GM18870 (cell line): ENCODE measurements at regions not wholly inside any gene's neighbourhood (a gene's known extent, or its start where the extent isn't known, plus 50 kb on each side); places are given as distances from the start of the nearest gene placed in this dataset.

ENCODE experiments used
- ATAC-seq: cut with Tn5 transposase; IDR thresholded peaks from one replicate; pipeline ENCODE4 v1.9.1; 2021; ENCODE audit warnings: moderate library complexity; ENCODE audit not compliant: unreplicated experiment

DNA sequence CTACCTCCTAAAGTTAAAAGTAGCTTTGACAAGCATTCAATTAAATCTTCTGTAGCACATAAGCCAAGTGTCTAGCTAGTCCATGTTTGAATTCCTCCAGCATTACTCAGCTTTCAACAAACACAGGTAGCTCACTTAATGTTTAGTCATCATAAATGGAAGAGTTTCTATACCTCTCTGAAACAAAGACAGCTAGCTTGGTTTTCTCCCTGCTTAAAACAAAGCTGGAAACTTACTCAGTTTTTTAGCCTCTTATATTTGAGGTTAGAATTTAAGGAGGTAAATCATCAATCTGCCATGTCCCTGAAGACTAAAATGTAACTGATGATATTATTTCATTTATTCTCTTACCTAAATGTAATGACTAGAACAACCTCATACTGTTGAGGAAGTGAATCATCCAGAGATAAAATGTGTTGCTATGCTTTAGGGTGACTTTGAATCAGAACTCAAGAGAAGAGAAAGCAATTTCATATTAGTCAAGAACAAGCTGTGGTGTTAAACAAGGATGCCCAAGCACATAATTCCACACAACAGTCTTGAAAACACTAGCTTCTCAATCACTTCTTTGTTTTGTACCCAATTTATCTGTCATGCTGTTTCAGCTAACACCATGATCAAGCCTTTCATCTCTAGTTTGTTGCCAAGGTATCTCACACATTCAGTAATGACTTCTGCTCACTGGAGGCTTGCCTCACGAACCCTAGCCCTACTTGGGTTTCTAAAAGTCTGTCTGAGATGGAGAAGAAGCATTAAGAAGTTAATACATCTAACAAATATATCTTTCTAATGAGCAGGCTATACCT is 251.9 kb downstream of the EPM2A start:
- no peak for ATAC-seq

DNA sequence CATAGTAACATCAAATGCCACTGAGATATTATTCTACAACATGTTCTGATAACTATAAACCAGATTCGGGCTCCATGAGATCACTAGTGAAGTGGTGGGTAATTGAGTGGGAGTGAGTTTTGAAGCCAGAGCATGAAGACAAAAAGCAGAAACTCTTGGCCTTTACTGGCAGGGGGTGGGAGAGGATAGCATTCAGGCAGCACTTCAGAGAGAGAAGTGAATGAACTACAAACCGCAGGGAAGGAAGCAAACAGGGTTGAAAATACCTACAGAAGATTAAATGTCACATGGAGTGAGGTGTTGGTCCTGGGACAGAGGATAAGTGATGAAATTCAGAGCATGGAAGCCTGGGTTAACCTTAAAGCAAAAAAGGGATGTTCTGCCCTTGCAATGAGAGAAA is 250.0 kb downstream of the EPM2A start:
- no peak for ATAC-seq

DNA sequence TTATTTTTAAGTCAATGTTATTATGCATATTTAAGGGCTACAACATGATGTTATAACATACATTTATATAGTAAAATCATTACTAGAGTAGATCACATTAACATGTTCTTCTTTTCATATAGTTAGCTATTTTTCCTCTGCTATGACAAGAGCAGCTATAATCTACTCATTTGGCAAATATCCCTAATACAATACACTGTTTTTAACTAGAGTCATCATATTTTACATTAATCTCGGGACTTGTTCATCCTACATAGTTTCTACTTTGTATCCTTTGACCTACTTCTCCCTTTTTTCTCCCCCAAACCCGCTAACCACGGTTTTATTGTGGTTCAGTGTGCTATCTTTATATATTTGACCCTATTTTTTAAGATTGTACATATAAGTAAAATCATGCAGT is 249.0 kb downstream of the EPM2A start:
- ATAC-seq, result no peak

DNA sequence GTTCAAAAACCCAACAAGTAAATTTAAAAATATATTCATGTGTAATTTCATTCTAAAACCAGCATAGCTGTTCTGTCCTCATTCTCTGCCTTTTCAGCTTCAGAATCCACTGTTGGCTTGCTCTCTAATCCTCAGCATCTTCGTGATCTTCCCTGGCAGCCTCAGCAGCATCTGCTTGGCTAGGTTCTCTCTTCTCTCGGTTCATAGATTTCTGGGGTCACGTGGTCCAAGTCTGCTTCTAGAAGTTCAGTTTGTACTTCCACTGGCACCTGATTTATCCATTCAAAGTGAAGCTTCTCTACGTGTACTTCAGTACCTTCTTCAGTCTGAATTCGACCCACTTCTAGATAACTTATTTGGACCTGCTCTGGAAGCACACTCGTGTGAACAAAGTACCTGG is 245.7 kb downstream of the EPM2A start:
- no peak for ATAC-seq

DNA sequence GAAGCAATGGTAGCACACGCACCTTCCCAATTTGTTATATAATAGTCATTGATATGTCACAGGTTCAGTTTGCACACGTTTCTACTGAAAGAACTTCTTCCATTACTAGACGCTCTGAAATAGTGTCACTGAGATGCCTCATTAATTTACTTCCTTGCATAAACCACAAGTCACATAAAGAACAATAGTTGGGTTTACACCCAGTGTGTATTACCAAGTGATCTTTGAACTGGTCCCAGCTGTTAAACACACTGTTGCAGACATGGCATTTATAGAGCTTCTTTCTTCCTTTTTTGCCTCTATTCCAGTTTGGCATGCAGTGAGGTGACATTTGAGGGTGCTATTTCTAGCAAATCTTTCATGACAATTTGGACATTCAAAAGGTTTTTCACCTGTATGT is 245.3 kb downstream of the EPM2A start:
- no peak for ATAC-seq

DNA sequence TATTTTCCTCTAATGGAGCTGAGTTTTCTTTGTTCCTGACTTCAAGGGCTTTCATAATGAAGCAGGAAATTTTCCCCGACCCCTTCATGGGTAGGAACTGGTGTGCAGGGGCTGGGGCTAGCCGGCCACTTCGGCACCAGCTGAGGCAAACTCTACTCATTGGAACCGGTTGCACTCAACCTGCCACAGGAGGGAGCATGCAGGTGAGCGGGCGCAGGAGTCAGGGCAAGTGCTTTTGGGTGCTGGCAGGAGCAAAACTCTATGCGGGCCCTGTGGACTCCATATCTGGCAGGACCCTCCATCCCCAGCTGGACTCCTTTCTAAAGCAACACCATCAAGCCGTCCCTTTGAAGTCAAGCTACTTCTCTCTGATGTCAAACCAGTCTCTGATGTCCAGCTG is 244.2 kb downstream of the EPM2A start:
- ATAC-seq, result no peak

DNA sequence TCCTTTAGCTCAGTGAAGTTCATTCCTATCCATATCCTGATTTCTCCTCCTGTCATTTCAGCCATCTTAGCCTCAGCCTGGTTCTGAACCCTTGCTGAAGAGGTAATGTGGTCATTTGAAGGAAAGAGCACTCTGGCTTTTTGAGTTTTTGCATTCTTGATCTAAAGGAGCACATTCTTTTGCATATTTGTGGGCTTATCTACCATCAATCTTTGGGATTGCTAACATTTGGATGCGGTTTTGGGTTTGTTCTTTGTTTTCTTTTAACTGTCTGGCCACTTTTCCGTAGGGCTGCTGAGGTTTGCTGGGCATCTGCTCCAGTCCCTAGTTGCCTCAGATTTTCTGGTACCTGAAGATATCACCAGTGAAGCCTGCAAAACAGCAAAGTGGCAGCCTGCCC is 238.3 kb downstream of the EPM2A start:
- no peak for ATAC-seq

DNA sequence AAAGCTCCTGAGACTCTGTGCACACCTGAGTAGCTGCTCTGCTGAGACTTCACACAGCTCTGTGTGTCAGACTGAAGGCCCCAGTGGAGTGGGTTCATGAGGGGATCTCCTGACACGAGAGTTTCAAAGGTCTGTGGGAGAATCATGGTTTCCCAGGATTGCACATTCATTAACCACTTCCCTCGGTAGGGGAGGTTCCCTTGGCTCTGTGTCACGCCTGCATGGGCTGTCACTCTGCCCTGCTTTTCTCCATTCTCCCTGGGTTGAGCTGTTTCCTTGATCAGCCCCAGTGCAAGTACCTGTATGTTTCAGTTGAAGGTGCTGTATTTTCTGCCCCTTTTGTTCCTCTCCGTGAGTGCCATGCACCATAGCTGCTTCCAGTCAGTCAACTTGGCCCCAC is 236.9 kb downstream of the EPM2A start:
- ATAC-seq, result no peak

DNA sequence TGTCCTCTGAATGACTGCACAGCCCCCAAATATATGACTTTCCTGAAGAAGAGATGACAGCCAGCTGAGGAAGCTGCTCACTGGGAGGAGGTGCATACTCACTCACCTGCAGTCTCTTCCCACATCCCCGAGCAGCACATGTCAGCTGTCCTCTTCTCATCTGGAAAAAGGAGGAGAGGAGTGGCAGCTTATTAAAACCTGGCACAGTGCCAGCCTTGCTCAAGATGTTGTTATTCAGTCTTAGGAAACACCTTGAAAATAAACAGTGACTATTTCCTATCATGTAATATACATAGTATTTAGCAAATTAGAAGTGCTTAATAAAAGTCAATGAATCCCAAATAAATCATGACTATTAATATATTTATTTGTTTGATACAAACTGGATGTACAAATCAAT is 232.9 kb downstream of the EPM2A start:
- no peak for ATAC-seq

DNA sequence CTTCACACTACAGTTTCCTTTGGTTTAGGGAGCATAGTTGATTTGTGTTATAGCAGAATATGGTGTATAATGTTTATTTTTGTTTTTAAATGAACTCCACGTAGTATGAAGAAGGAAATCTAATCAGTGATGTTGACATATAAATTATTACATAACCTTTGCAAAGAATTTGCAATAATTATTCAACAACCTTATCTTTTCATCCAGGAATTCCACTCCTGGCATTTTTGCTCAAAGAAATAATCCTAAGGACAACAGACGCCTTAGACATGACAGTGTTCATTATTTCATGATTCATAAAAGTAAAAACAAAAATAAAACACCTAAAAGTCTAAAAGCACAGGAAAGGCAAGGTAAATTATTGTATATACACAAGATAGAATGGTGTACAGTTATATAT is 229.2 kb downstream of the EPM2A start:
- ATAC-seq, result no peak

DNA sequence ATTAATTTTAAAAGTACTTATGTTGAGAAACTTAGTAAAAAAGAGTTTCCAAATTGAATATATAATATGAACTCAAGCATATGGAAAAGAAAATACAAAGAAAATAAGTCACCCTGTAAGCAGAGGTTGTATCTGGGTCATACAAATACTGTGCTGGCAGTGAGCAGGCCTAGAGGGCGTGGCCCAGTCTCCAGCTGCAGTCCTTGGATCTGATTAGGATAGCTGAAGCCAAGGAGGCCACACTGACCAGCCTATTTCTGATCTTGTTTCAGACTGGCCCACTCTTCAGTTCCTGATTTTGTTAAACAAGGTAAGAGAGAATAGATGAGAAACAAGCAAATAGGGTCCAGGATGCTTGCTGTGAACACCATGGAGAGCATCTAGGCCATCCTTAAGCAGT is 228.8 kb downstream of the EPM2A start:
- ATAC-seq, result no peak

DNA sequence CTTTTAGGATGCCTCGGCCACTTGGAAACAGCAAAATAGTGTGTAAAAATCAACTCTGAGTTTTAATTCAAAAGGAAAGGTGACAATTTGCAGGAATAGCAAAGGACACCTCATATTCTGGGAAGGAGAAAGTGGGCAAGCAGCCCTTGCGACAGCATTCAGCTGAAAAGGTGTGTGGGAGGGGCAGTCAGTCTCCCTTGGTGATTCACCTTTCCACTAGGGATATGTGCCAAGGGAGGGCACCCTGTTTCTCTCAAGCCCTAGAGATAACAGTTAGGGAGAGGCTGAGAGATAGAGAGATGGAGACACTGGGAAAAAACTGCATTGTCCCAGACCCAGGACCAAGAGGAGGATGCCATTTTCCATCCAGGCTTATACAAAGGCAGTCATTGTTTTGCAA is 228.1 kb downstream of the EPM2A start:
- no peak for ATAC-seq

DNA sequence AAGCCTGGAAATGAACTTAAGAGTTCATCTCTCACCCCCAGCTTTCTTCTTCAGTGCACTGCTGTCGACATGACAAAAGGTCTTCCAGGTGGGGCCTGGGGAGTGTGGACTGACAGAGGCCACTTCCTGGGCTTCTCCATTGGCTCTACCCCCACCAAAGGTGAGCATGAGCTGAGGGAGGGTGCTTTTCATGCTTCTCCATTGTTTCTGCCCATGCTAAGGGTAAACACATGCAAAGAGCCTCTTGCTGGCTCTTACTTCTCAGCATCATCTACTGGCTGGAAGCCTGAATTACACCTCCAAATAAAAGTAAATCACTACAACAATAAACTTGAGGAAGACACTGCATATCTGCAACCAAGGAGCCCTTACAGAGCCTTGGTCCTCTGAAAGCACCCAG is 227.2 kb downstream of the EPM2A start:
- no peak for ATAC-seq

DNA sequence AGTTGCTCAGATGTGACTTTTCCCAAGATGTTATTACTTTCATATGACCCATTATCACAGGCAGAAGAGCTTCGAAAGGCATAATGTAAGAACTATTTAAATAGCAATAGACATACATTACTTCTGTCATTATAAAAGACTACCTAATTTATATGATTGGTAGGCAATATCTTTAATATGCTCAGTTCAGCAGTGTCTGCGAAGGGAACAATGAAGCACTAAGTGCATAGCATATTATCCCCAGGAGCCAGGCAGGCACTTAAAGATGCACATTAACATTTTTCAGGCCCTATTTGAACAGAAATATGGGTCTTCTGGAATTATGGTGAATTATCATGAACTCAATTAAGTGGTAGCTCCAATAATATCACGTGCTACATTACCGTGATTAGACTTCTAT is 217.8 kb downstream of the EPM2A start:
- ATAC-seq, result no peak

DNA sequence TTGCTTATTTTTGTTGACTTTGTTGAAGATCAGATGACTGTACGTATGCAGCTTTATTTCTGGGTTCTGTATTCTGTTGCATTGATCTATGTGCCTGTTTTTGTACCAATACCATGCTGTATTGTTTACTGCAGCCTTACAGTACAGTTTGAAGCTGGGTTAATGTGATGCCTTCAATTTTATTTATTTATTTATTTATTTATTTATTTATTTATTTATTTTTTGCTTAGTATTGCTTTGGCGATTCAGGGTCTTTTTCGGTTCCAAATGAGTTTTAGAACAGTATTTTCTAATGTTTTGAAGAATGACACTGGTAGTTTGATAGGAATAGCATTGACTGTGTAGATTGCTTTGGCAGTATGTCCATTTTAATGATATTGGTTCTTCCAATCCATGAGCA is 210.3 kb downstream of the EPM2A start:
- ATAC-seq, result no peak

DNA sequence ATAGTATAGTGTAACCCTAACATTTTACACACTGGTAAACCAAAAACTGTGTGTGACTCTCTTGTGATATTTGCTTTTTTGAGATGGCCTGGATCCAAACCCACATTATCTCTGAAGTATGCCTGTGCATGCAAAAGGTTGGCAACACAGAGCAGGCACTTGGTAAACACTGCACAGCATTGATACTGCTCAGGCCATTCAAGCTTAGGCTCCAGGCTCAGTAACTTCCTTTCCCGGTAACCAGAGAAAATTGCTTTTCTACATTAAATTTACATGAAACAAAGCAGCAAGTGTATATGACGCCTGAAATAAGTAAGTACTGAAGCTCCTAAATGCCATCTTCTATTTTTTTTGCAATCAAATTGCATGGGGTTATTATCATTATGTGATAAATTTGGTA is 205.7 kb downstream of the EPM2A start:
- no peak for ATAC-seq

DNA sequence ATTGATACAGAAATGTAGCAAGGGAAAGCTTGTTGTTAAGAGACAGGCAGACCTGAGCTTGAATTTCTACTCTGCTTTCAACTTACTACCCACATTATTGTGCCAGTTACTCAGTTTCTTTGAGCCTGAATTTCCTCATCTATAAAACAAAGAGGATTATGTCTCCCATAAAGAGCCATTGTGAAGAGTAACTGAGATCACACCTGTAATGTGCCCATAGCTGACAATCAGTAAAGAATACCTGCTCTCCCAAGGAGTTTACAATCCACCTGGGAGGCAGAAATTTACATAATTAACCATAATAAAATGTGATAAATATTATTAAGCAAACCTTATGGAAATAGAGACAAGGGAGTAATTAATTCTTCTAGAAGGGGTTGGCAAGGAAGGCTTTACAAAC is 204.9 kb downstream of the EPM2A start:
- ATAC-seq, result no peak

DNA sequence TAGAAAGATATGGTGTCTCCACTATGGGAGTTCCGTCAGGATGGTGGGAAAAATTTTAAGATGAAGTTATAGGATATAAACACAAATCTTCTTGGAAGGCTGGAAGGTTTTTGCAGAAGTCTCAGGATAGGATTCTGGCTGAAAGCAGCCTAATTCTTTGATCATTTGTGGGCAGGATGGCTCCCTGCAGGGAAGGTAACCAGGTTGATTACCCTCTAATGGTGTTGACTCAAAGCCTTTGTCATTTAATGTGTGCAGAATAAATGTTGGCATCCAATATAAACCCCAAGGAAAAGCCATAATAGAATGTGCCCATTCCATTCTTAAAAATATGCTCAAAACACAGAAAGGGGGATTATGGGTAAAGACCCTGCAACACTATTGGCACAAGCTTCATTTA is 204.3 kb downstream of the EPM2A start:
- ATAC-seq, result no peak

DNA sequence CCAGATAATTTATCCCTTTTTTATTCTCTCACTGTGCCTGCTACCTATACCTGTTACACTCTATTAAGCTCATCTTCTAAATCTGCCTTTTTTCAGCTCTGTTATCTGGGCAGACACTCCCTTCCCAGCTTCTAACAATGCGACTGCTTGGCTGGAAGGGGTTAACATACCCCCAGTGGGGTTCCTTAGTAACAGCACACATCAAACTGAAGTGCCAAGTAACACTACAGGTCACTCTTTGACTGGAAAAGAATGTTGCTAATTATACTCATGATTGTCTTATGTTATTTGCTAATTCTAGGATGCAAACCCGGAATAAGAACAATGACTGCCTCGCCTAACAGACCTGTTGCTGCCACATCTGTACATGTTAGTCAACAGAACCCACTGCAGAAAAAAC is 203.5 kb downstream of the EPM2A start:
- no peak for ATAC-seq

DNA sequence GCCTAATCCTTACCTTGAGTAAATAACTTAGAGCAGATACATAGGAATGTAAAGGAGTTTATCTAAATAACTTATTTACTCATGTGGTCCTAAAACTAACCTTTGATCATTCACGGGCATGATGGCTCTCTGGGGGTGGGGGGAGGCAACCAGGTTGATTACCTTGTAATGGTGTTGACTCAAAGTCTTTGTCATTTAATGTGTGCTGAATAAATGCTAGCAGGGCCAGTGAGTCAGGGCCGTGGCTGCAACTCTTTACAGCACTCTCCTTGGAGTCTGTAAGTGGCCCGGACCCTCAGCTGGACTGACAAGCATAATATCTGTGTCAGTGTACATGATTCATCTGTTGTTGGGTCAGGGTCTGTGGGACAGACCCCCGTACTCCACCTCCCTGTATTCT is 203.0 kb downstream of the EPM2A start:
- ATAC-seq, result no peak

DNA sequence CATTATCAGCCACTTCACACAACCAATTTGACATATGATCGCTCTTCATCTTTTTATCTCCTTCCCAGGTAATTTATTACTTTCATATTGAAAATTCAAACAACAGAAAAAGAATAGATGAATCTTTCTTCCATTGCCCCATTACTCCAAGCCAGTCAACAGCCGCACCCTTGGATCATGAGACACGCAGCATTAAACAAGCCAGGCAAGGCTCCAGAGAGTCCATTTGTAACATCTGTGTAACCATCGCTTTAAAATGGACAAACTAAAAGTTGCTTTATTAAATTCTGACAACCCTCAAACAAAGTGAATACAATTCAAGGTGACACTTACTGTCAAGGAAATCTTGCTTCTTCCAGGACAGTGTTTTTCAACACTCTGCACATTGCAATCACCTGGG is 200.3 kb downstream of the EPM2A start:
- no peak for ATAC-seq

DNA sequence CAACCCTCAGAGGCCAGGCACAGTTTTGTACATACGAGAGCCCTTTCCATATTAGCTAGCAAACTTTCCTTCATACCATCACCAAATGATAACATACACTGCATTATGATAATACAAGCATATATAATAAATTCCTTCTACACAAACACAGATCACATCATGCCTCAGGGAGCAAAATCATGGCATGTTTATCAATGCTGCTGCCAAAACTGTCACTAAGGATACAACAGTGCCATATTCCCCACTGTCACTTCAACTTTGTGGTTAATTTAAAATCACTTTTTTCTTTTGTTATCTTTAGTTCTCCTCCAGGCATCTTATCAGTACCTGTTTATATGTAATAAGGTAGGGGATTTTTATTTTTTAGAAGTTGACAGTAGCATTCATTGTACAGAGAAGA is 196.3 kb downstream of the EPM2A start:
- no peak for ATAC-seq

DNA sequence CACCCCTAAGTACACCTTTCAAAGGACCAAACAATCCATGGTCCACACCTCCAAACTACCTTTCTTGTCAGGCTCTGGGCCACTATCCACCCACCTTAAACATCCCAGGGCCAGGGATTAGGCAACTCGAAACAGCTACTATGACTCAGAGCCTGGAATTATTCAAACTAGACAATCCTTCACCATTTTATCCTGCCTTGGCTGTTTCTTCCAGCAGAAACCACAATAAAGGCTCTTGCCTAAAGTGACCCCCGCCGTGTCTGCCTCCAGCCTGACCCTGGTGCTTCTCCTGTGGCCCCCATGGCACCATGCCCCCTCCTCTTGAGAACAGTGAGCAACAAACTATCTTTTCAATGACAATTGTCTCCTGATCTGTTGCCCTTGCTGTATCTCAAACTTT is 195.5 kb downstream of the EPM2A start:
- no peak for ATAC-seq
